NCI-H748 (cell line): ENCODE measurements at regions not wholly inside any gene's neighbourhood (a gene's known extent, or its start where the extent isn't known, plus 50 kb on each side); places are given as distances from the start of the nearest gene placed in this dataset.

ENCODE experiments used
- DNase-seq: peaks from one replicate; lab custom pipeline; 2025; ENCODE audit not compliant: unreplicated experiment; lab: John Stamatoyannopoulos, UW

DNA sequence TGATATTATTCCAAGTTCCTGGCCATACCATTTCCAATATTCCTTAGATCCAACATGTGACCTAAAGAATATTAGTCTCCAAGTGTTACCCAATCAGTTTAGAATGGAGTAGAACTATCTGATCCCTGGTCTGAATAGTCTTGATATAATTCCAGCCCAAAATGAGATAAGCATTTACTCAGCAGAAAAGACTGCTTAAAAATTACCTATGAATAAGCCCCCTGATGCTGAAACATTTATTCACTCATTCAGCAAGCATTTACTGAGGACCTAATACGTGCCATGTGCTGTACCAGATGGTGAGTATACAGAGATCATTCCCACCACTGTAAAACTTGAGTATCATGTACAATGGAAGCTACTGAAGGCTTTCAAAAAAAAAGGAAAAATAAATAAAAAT lies 157.0 kb downstream of the FAM114A2 start:
- no peak for DNase-seq

DNA sequence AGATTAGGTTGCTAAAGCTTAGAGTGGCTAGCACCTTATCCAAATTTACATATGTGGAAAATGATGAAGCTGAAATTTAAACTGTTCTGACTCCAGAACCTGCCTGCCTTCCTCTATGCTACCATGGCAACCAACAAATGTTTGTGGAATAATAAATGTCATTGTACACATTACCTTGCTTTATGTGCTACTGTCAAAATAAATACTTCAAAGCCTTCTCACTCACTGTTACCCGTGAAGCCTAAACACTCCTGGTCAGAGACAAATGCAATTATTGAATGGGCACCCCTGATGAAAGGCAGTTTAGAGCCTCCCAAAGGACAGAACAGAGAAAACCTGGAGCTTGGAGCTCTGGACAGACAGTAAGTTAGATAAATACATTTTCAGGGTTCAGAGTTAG lies 158.6 kb downstream of the FAM114A2 start:
- DNase-seq = peak; percentile 95

DNA sequence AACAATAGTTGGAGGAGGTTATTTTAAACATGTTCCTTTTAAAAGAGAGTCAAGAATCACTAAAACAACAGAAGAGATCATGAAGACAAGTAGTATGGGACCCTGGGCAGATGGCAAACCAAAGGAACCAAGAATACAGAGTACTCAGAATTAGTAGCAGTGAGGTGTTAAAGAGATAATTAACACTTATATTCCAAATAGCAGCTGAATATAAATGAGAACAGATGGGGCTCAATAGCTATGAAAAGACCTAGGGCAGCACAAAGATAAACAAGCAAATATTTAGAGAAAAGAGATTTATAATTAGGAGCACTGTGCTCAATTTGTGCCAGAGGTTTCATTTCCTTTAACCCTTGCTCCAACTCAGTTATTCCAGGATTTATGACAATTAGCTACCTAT lies 159.1 kb downstream of the FAM114A2 start:
- DNase-seq = peak; percentile 66

DNA sequence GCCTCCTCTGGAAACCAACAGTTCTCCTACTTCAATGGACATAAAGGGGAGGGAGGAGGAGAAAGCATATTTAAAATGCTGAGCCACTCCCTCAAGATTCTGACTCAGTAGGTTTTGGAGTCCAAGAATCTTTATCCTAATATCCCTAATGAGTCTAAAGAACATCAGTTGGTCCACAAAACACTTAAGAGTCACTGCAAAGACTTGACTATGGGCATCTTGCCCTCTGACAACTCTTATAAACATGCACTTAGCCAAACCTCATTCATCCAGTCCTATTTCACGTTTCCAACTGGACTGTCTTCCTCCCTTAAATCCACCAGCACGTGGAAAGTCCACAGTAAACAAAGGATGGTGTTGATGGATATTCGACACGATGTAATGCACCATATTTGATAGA lies 172.5 kb downstream of the FAM114A2 start:
- no peak for DNase-seq

DNA sequence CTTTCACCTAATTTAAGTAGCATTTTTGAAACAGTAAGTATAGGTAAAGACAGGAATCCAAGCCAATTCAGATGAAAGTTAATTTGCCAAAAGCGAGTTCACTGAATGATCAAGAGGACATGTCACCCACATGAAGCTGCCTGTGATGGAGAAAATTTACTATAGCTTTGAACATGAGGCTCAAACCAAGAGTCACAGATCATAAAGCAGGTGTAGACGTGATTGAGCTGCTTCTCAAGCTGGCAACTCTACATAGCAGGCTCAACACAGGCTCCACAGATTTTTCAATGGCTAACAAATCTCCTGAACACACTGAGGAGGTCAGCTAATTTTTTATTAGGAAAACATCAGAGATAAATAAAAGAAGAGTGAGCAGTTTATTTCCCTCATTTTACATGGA lies 173.7 kb downstream of the FAM114A2 start:
- no peak for DNase-seq

DNA sequence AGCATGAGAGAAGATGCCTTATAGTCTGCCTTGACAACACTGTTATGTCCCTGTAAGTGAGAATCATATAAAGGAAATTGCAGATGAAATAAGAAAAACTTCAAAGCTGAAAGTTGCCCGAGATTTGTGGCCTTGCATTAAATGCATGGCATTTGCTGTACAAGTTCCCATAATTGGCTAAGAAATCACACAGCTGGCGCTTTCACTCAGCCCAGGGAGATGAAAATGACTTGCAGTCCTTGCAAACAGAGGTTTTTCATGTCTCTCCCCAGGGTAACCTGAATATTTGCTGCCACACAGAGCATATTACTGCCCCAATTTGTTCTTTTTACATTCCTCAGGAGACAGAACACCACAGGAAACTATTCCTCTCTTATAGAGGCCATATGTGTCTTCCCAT lies 174.8 kb downstream of the FAM114A2 start:
- DNase-seq = no peak
